ENCODE measurements at regions not wholly inside any gene's neighbourhood (a gene's known extent, or its start where the extent isn't known, plus 50 kb on each side); places are given as distances from the start of the nearest gene placed in this dataset.
A peak's percentile ranks its signal among the peaks of the same experiment; 100 is the strongest.
"Not testable (repeated sequence)": the region's sequence is repeated elsewhere in the genome, so short reads cannot be mapped to it uniquely, and the experiment has no call there.

DNA sequence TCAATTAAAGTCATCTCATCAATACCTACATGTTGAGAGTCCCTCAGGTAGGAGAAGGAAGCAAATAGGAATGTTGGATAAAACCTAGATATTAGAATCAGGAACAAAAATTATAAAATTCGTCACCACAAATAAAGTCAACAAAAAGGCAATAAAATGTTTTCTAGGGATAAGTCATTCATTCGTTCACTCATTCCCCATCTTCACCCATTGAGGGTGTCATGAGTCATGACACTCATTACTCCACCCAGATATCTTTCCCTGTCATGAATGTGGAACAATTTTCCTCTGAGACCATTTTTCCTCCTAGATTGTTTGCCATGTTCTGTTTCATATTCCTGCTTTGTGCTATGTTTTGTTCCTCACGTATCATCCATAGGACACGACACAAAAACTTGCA, 50.9 kb upstream of the OLIG3 start:
- DNase-seq, result no peak

DNA sequence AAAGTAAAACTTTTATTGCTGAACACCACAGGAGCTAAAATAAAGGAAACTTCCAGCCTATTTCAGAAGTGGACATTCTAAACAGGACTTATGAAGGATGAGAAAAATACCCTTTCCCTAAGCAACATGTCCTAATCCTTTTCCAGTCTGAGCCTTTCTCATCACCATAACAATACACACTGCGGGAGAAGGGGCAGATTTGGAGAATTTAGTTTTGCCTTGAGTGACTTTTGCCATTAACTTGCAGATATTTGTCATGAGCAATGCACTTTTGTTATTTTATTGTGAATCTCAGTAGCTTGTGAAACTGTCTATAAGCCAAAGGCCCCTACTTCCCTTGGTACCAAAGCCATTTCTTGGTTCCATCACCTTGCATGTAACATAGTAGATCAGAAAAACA, 53.0 kb upstream of the OLIG3 start:
- no peak for DNase-seq

DNA sequence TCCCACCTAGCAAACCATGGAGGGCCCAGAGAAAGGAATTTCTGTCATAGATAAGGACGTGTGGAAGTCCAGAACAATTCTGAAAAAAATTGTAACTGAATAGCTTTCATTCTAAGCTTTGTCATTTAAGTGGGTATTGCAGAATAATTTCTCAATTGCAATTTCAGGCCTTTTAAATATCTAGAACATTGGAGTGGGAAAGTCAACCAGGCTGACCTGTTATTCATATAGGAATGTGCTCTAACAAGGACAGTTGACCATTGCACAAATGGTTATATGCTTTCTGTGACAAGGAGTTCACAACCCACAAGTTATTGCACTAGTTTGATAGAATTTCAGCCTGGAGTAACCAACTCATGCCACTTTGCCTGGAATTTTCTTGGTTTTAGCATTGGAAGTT, 53.4 kb upstream of the OLIG3 start:
- DNase-seq, result no peak

GRCh38 chr6:137549106-137549505, 54.9 kb upstream of the OLIG3 start:
- no peak for DNase-seq

GRCh38 chr6:137550535-137550934, 56.3 kb upstream of the OLIG3 start:
- DNase-seq, result no peak

DNA sequence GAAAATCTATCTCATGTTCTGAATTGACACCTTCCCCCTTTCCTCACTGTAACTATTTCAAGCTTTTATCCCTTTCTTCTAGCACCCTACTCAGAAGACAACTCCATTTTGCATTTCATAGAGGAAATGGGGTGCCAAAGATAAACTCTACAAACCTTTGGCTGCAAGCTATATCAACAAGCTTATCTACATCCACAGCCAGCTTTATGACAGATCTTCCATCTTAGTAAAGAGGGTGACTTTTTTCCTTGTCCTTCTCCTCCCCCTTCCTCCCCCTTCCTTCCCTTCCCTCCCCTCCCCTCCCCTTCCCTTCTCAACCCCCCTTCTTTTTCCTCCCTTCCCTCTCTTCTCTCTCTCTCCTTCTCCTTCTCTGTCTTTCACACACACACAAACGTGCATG, 58.0 kb upstream of the OLIG3 start:
- no peak for DNase-seq

DNA sequence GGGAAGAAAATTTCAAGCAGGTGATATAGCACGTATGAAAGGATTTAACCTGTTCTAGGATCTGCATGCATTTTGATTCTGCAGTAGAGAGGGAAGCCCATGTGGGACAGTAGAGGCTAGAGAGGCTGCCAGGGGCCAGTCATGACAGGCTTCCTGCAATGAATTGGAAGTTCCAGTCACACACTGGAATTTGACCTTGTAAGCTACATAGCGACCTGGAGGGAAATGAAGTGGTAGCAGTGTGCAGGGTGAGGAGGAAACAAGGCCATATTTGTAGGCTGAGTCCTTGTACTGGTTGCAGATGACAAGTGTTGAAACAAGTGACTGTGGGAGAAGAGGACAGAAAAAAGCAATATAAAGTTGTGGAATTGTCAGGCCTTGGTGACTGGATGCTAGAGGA, 58.6 kb upstream of the OLIG3 start:
- no peak for DNase-seq

DNA sequence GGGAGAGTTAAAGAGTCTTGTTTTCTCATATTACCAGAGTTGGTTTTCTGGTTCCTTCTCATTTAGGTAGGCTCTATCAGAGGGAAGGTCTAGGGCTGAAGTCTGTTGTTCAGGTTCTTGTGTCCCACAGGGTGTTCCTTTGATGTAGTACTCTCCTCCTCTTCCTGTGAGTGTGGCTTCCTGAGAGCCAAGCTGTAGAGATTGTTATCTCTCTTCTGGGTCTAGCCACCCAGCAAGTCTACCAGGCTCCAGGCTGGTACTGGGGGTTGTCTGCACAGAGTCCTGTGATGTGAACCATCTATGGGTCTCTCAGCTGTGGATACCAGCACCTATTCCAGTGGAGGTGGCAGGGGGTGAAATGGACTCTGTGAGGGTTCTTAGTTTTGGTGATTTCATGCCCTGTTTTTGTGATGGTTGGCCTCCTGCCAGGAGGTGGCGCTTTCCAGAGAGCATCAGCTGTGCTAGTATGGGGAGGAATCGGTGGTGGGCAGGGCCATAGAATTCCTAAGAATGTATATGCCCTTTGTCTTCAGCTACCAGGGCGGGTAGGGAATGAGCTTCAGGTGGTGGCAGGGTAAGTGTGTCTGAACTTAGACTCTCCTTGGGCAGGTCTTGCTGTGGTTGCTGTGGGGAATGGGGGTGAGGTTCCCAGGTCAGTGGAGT, 65.5 kb upstream of the OLIG3 start:
- DNase-seq, result peak; percentile 77

- DNase-seq, result no peak
Measured at GRCh38 chr6:137560184-137560563, 66.0 kb upstream of the OLIG3 start.

DNA sequence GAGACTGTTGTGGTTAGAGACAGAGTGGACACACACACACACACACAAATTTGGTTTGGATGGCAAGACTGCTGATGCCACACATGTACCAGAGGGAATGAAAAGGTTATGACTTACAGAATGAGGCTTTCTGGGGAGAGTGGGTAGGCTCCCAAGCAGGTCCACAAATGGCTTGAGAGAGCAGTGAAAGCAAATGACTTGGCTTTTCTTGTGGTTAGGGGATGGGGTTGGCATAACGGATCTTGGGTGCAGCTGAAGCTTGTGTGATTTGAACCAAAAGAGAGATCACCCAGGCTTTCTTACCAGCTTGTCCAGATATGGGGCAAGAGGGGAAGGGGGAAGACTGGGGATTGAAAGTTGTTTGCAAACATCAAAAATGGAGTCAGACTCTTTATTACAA, 73.9 kb upstream of the OLIG3 start:
- no peak for DNase-seq

- DNase-seq, result no peak
Measured at GRCh38 chr6:137570393-137570792, 76.2 kb upstream of the OLIG3 start.

GRCh38 chr6:137571854-137572253, 77.7 kb upstream of the OLIG3 start:
- DNase-seq, result peak; percentile 70

DNA sequence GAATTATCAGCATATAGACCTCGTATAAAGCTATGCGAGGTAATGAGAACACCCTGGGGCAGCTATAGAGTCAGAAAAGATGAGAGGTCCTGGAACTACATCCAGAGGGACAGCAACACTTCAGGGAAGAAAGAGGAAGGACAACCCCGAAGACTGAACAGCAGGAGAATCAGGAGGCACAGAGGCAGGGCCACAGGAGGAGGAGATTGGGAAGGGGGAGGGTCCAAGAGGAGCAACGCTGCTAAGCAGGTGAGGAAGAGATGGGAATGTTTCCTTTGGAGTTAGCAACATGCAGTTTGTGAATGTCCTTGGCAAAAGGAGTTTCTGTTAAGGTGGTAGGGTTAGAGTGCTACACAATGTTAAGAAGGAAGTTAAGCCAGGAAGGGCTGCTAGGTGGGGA, 79.5 kb upstream of the OLIG3 start:
- DNase-seq, result no peak

DNA sequence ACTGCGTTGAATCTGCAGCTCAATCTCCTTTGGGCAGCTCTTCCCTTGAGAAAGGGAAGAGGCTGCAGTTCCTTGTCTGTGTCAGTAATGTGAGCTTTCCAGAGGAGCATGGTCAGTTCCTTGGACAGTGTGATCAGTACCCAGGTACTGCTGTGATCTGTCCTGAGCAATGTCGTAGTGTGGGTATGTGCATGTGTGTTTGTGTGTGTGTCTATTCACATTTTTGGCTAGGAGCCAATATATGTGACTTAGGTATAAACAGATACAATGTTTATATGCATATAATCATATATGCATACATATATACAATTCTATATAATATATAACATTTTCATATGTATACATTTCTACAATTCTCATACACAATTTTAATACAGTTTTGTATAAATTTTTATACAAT, 85.4 kb upstream of the OLIG3 start:
- DNase-seq, result no peak

DNA sequence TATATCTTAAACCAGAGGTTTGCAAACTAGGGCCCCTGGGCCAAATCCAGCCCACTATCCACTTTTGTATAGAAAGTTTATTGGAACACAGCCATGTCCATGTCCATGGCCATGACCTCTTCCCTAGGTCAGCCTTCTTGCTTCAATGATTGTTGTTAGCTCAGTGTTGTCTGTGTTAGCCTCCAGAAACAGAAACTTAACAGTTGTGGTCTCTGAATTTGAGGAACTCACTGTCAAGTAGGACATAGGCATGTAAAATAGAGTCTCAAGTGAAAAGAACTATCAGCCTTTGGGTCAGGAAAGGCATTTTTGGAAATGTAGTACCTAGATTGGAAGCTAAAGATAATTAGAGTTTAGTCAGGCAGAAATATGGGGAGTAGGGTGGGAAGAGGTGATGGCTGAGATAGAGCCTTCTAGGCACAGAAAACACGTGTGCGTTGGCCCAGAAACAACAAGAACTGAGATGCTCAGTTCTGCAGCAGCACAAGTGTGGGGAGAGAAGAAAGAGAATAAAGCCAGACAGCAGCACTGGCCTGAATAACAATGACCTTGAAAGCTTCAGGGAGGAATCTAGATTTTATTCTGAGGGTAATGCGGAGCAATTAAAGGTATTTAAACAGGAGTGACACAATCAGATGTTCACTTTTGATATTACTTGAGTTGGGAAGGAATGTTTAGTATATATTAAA, 87.0 kb upstream of the OLIG3 start:
- DNase-seq, result no peak

GRCh38 chr6:137583519-137583918, 89.3 kb upstream of the OLIG3 start:
- not testable (repeated sequence) for DNase-seq

DNA sequence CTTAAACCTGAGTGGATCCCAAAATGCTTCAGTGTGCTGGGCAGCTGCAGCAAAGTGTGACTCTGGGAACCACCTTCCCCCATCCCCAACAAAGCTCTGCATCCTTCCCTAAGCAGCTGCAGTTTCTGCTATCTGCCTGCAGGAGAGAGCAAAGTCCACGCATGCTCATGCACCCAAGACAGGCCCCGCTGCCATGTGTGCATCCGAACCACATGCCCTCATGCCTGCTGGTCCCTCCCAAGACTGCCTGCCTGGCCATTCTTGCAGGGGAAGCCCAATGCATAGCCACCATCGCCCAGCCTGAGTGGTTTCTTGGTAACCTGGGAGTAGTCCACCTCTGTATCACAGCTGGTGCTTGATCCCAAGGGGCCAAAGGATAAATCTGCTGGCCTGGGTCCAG, 94.3 kb upstream of the OLIG3 start:
- no peak for DNase-seq

- peak; percentile 85 for DNase-seq
Measured at GRCh38 chr6:137589067-137589848, 95.1 kb upstream of the OLIG3 start.

DNA sequence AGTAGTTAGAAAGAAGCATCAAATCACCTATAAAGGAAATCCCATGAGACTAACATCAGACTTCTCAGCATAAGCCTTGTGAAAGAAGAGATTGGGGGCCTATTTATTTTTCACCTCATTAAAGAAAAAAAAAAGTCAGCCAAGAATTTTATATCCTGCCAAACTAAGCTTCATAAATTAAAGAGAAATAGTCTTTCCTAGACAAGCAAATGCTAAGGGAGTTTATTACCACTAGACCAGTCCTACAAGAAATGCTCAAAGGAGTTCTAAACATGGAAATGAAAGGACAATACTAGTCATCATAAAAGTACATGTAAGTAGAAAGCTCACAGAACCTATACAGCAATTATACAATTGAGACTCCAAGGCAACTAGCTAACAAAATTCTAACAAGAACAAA, 96.5 kb upstream of the OLIG3 start:
- DNase-seq, result no peak

- no peak for DNase-seq
Measured at GRCh38 chr6:137601471-137601870, 107.3 kb upstream of the OLIG3 start.

DNA sequence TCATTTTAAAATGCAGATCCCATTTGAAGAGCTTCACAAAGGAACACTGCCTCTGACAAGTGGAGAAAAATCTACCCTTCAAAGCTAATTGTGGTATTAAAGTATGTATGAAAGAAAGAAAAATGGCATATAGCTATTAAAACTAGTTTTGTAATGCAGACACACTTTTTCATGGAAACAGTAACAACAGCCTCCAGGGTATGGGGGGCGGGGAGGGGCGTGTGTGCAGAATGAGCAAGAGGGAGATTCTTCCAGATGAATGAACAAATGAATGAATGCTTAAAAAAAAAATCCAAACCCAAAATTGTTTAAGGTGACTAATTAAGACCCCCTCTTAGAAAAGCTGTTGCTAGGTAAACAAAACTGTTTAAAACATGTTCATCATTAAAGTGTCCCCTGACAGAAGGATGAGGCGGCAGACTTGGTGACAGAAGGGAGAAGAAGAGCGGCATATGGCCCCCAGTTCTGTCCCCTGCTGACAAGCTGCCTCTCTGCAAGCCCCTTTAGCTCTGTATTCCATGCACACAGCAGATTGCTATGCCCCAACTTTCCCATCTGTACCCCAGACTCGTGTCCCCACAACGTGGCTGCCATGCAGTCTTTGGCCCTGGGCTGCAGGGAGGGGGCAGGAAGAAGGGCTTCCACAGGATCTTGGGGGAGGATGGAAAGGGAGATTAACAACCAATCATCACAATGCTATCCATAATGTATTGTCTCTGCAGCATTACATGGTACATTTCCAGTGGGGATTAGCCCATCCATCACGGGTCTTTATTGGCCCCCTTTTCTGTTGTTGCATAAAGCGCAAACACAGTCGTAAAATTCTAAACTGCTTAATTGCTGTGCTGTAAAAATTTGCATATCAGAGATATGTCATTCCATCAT, 108.4 kb upstream of the OLIG3 start:
- DNase-seq, result no peak

GRCh38 chr6:137610702-137611101, 116.5 kb upstream of the OLIG3 start:
- DNase-seq, result no peak

DNA sequence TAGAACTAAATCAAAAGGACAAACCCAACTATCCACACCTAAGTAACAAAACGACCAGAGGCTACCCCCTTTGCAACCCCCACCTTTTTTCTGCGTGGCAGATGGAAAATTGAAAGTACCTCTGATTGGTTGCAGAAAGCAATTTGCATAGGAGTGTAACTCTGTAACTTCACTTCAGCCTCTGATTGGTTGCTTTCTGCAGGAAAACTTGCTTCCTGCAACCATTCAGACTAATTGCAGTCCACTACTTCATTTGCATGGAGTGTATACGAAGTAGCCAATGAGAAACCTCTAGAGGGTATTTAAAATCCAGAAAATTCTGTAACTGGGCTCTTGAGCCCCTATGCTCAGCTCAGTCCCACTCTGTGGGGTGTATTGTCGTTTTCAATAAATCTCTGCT, 129.1 kb upstream of the OLIG3 start:
- no peak for DNase-seq
